HEK293T (cell line): ENCODE measurements at regions not wholly inside any gene's neighbourhood (a gene's known extent, or its start where the extent isn't known, plus 50 kb on each side); places are given as distances from the start of the nearest gene placed in this dataset.

Source experiments
- CTCF ChIA-PET: fragments of 350-600 bp; formaldehyde crosslinking; extraction: SDS; loops from one replicate; lab custom pipeline; 2021; ENCODE audit warnings: antibody characterized with exemption, inconsistent platforms; lab: Yijun Ruan, JAX
- POLR2A ChIA-PET: fragments of 350-600 bp; formaldehyde crosslinking; extraction: SDS; loops from one replicate; lab custom pipeline; 2020; ENCODE audit warnings: antibody characterized with exemption, inconsistent platforms; lab: Yijun Ruan, JAX
- DNase-seq: peaks from one replicate; pipeline ENCODE4 v3.0.0; 2012; ENCODE audit warnings: mixed read lengths; ENCODE audit errors: extremely low spot score
- ARNT ChIP-seq: fragments of 450-650 bp; IDR thresholded peaks from 2 replicates; pipeline ENCODE4 v1.6.1; 2017; ENCODE audit warnings: mild to moderate bottlenecking
- BHLHE40 ChIP-seq: fragments of 450-650 bp; IDR thresholded peaks from 2 replicates; pipeline ENCODE4 v1.6.1; 2016; ENCODE audit warnings: mild to moderate bottlenecking, moderate library complexity, borderline replicate concordance
- CTBP1 ChIP-seq: fragments of 450-650 bp; IDR thresholded peaks from 2 replicates; pipeline ENCODE4 v1.6.1; 2016; ENCODE audit warnings: borderline replicate concordance
- ELF4 ChIP-seq: fragments of 450-650 bp; IDR thresholded peaks from 2 replicates; pipeline ENCODE4 v1.6.1; 2017; ENCODE audit warnings: antibody characterized with exemption
- FOXA1 ChIP-seq: fragments of 450-650 bp; IDR thresholded peaks from 2 replicates; pipeline ENCODE4 v1.6.1; 2016; ENCODE audit warnings: mild to moderate bottlenecking
- FOXK2 ChIP-seq: fragments of 450-650 bp; IDR thresholded peaks from 2 replicates; pipeline ENCODE4 v1.6.1; 2016; ENCODE audit warnings: mild to moderate bottlenecking
- FOXM1 ChIP-seq: fragments of 450-650 bp; IDR thresholded peaks from 2 replicates; pipeline ENCODE4 v1.6.1; 2017; ENCODE audit warnings: mild to moderate bottlenecking, borderline replicate concordance
- HDGF ChIP-seq: fragments of 450-650 bp; IDR thresholded peaks from 2 replicates; pipeline ENCODE4 v1.6.1; 2017; ENCODE audit warnings: antibody characterized with exemption, borderline replicate concordance
- L3MBTL2 ChIP-seq: fragments of 450-650 bp; conservative IDR thresholded peaks from 2 replicates; pipeline ENCODE4 v1.6.1; 2016; ENCODE audit warnings: mild to moderate bottlenecking
- LEF1 ChIP-seq: fragments of 450-650 bp; IDR thresholded peaks from 2 replicates; pipeline ENCODE4 v1.6.1; 2017; ENCODE audit warnings: mild to moderate bottlenecking, borderline replicate concordance
- NFRKB ChIP-seq: fragments of 450-650 bp; IDR thresholded peaks from 2 replicates; pipeline ENCODE4 v1.6.1; 2016; ENCODE audit warnings: mild to moderate bottlenecking, moderate library complexity
- SP1 ChIP-seq: fragments of 450-650 bp; IDR thresholded peaks from 2 replicates; pipeline ENCODE4 v1.6.1; 2017
- SUZ12 ChIP-seq: fragments of 450-650 bp; IDR thresholded peaks from 2 replicates; pipeline ENCODE4 v1.6.1; 2016; ENCODE audit warnings: mild to moderate bottlenecking
- TARDBP ChIP-seq: fragments of 450-650 bp; IDR thresholded peaks from 2 replicates; pipeline ENCODE4 v1.6.1; 2016
- ZNF384 ChIP-seq: fragments of 450-650 bp; IDR thresholded peaks from 2 replicates; pipeline ENCODE4 v1.6.1; 2016
- TF ChIP-seq, protein P1 (sequence below): fragments of 450-650 bp; IDR thresholded peaks from 2 replicates; pipeline ENCODE4 v1.6.1; 2016

DNA sequence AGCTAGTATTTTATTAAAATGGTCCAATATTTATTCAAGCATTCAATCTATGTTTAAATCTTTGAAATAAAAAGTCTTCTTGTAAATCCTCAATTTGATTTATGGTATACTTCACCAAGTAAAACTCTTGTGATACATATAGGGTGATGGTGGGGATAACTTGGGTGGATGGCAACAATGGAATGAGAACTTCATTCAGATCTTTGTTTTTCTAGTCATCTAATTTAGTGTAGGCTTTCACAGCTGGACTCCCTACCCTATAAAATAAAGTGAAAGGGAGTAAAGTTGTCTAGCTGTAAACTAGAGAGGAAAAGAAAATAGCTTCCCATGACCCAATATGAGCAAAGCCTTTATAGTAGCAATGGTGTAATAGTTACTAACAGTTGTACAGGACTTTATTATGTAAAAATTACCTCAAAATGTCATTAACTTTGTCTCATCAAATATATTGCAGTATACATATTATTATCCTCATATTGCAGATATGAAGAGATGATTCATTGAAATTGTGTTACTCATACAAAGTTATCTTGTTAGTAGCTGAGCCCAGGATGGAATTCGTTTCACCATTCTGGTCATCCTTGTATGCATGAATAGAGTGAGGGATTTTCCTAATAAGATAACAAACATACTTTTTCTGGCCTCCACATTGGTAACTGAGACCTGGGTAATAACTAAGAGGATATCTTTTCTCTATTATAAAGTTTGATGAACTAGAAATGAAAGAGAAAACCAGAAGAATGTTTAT is 1377.7 kb upstream of the ADGRL4 start:
- TF ChIP-seq, protein P1, sequence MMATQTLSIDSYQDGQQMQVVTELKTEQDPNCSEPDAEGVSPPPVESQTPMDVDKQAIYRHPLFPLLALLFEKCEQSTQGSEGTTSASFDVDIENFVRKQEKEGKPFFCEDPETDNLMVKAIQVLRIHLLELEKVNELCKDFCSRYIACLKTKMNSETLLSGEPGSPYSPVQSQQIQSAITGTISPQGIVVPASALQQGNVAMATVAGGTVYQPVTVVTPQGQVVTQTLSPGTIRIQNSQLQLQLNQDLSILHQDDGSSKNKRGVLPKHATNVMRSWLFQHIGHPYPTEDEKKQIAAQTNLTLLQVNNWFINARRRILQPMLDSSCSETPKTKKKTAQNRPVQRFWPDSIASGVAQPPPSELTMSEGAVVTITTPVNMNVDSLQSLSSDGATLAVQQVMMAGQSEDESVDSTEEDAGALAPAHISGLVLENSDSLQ = peak; percentile 86
- peak; percentile 62 for TF ChIP-seq CTBP1
- no peak for TF ChIP-seq HDGF
- CTCF ChIA-PET = no interaction called here
- POLR2A ChIA-PET = no interaction called here
- peak; percentile 21 for DNase-seq

DNA sequence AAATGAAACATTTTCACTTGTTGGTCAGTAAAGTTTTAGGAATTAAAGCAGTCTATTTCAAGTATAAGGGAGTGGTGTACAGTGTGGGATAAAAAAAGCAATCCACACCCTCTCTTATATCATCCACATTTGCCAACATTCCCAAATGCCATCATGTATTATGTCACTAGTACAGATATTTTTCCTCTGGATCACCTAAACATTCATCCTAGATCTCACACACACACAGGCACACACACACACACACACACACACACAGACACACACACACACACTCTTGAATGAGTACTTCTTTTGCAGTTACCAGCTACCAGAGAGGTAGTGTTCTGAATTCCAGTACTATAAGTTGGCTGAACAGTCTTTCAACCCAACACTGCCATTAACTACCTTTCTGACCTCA is 1369.1 kb upstream of the ADGRL4 start:
- CTCF ChIA-PET = no interaction called here
- no peak for DNase-seq
- no peak for TF ChIP-seq LEF1
- TF ChIP-seq ELF4 = no peak
- no peak for TF ChIP-seq FOXM1
- no peak for TF ChIP-seq SUZ12
- TF ChIP-seq NFRKB = no peak
- TF ChIP-seq, protein P1 = no peak
- TF ChIP-seq CTBP1 = no peak
- POLR2A ChIA-PET = no interaction called here

DNA sequence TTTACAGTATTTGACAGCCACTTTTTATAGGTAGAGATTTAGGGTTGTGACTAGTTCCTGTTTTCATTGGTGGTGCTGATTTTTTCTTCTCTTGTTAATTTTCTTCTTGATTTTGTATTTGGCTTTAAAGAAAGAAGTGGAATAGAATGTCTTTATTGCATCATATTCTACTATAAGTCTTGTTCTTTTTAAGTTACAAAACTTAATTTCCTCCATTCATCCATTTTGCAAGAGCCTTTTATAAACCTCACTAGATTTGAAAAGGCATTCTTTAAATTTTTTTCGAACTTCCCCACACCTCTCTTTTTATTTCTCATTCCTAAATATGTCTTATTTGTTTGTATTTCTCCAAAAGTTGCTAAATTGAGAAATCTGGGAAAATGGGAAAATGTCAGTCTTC is 1368.6 kb upstream of the ADGRL4 start:
- ChIA-PET POLR2A (no interaction called here), CTCF (no interaction called here)
- no peak for TF ChIP-seq LEF1
- DNase-seq = no peak

DNA sequence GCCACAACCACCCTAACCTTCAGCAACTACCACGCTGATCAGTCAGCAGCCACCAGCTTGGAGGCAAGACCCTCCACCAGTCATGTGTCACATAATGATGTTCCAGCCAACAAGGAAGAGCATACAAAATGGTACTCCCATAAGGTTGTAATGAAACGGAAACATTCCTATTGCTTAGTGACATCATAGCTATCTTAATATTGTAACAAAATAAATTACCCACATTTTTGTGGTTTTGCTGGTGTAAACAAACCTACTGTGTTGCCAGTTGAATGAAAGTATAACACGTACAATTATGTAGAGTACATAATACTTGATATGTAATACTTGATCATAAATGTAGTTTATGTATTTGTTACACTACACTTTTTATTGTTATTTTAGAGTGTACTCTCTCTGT is 1363.2 kb upstream of the ADGRL4 start:
- ChIA-PET CTCF (no interaction called here), POLR2A (no interaction called here)
- no peak for DNase-seq
- no peak for TF ChIP-seq SUZ12
- TF ChIP-seq SP1 = no peak
- TF ChIP-seq NFRKB = no peak
- no peak for TF ChIP-seq ZNF384
- TF ChIP-seq CTBP1 = no peak
- no peak for TF ChIP-seq TARDBP
- no peak for TF ChIP-seq ARNT
- no peak for TF ChIP-seq L3MBTL2
- no peak for TF ChIP-seq HDGF
- TF ChIP-seq FOXK2 = no peak
- no peak for TF ChIP-seq LEF1
- TF ChIP-seq ELF4 = no peak
- TF ChIP-seq BHLHE40 = no peak
- TF ChIP-seq FOXA1 = no peak
- no peak for TF ChIP-seq FOXM1
- TF ChIP-seq, protein P1 = no peak

DNA sequence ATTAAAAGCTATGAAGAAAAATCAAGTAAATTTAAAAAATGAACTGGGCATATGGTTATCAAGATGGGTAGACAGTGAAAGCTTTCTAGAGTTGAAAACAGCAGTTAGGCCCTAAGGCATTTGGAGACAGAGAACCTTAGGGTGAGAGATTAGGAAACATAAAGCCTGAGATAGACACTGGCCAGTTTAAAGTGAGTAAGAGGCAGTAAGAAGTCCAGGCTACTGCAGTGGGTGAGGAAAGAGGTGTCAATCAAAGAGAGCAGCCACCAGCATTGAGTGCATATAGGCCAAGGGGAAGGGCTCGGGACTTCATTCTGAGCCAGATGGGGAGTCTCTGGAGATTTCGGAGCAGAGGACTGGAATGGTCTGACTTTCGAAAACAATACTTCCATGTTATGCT is 1360.5 kb upstream of the ADGRL4 start:
- POLR2A ChIA-PET = interaction anchor here (0.6 kb wide), 1 partner anchor 494 kb away, joined by 3 read pairs; no protein-coding TSS in a partner anchor
- CTCF ChIA-PET = interaction anchor here (0.6 kb wide), 1 partner anchor 87 kb away, joined by 3 read pairs; no protein-coding TSS in a partner anchor
- TF ChIP-seq SP1 (no peak), FOXA1 (no peak), ARNT (no peak)
- TF ChIP-seq, protein P1 = peak; percentile 77
- DNase-seq = no peak

DNA sequence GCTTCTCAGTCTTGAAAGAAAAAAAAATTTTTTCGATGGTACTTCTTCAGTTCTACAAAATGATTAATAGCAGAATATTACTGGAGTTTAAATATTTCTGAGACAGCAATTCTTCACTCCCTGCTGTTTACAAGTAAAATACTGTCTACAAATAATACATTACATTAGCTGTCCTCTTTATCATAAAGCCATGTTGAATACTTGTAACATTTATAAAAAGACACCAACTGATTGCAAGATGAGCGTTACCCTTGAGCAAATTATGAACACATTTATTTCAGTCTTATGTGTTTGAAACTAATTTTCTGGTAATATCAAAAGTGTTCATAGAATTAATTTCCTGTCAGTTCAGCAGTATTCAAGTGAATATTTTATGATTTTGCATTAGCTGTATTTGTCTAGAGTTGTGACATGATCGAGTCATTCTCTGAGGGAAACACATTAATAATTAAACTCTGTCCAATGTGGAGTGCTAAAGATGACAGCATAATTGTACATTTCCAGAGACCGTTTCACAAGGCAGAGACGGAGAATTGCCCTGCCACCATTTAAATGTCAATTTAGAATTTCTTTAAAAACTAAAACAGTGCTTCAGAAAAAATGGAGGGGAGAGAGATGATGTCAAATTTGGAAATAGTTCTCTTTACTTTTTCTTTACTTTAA is 1359.0 kb upstream of the ADGRL4 start:
- ChIA-PET POLR2A (no interaction called here), CTCF (no interaction called here)
- DNase-seq = no peak
- TF ChIP-seq NFRKB (no peak), ZNF384 (no peak), TARDBP (no peak), SUZ12 (no peak), ELF4 (no peak), HDGF (no peak), L3MBTL2 (no peak), CTBP1 (no peak), LEF1 (no peak), FOXA1 (no peak), ARNT (no peak), SP1 (no peak), FOXM1 (no peak), BHLHE40 (no peak)
